K562 (cell line): ENCODE measurements at regions not wholly inside any gene's neighbourhood (a gene's known extent, or its start where the extent isn't known, plus 50 kb on each side); places are given as distances from the start of the nearest gene placed in this dataset.

ENCODE experiments used
- ATAC-seq: fragments of 200-7000 bp; cut with Tn5 transposase; 3 replicates; pipeline ENCODE4 v1.9.1; 2020; ENCODE audit warnings: moderate library complexity
- BruUV-seq: library from RNA; stranded (reverse); fragments of 400-500 nt; replicated peaks from 2 replicates; lab custom pipeline; 2021; lab: Mats Ljungman, UMichigan
- CTCF ChIA-PET: fragments of 300-600 bp; formaldehyde crosslinking; extraction: SDS; loops from one replicate; lab custom pipeline; 2021; ENCODE audit warnings: low intra/inter-chr PET ratio; lab: Yijun Ruan, JAX
- POLR2A ChIA-PET: fragments of 300-600, 350-650 bp; sonication (Branson Sonifier 250); formaldehyde crosslinking; extraction: SDS; loops from one replicate; lab custom pipeline; 2021; ENCODE audit warnings: antibody characterized with exemption, inconsistent platforms; lab: Yijun Ruan, JAX
- DNase-seq, 4 experiments: peaks; one replicate each; pipeline versions ENCODE4 v3.0.0 to v3.0.0-alpha.2; 2011 to 2018; ENCODE audit warnings: low spot score in 3 of 4, mixed read lengths in 3 of 4; ENCODE audit errors: extremely low read depth in 1 of 4
- FAIRE-seq: peaks from 2 replicates; lab custom pipeline; 2011; peaks lifted over from hg19 to GRCh38; lab: Jason Lieb, UNC
- H2AFZ ChIP-seq: 2 replicates; pipeline ENCODE4 v1.6.0; 2011; ENCODE audit warnings: low read depth, low read length, control low read depth, inconsistent platforms
- H3K27ac ChIP-seq: fragments of 200-600 bp; 3 replicates; pipeline ENCODE4 v1.8.0; 2011; ENCODE audit warnings: low read depth, mild to moderate bottlenecking, control low read depth, inconsistent platforms, low read length, moderate library complexity, mixed read lengths; ENCODE audit errors: extremely low read depth
- H3K27me3 ChIP-seq, 2 experiments: fragments of 300-600 bp in 1 of 2; 2 replicates in 1 of 2; 3 replicates in 1 of 2; pipeline versions ENCODE4 v1.6.0 to v1.8.0; 2011; ENCODE audit warnings: inconsistent platforms in 2 of 2, low read length in 2 of 2, mild to moderate bottlenecking in 1 of 2, mixed read lengths in 1 of 2, moderate library complexity in 1 of 2; ENCODE audit not compliant: control insufficient read depth in 2 of 2, insufficient read depth in 2 of 2
- H3K36me3 ChIP-seq: fragments of 300-600 bp; 3 replicates; pipeline ENCODE4 v1.8.0; 2011; ENCODE audit warnings: mild to moderate bottlenecking, low read length, inconsistent platforms; ENCODE audit not compliant: control insufficient read depth, insufficient read depth
- H3K4me1 ChIP-seq, 2 experiments: fragments of 200-600 bp in 1 of 2; replicated peaks in 1 of 2; 2 replicates in 1 of 2; 3 replicates in 1 of 2; pipeline versions ENCODE4 v1.5.1 to v1.8.0; 2011; ENCODE audit warnings: inconsistent platforms in 2 of 2, low read length in 2 of 2, mild to moderate bottlenecking in 1 of 2, mixed read lengths in 1 of 2, moderate library complexity in 1 of 2; ENCODE audit not compliant: control insufficient read depth in 2 of 2, insufficient read depth in 2 of 2
- H3K4me2 ChIP-seq: 2 replicates; pipeline ENCODE4 v1.6.1; 2011; ENCODE audit warnings: low read length, control low read depth, inconsistent platforms, mixed read lengths; ENCODE audit not compliant: insufficient read depth
- H3K4me3 ChIP-seq: fragments of 200-600 bp; sonication (generic), shearing (Covaris generic); 2 replicates; pipeline ENCODE4 v1.5.1; 2016; ENCODE audit warnings: control low read depth, inconsistent platforms
- H3K79me2 ChIP-seq: fragments of 200-600 bp; 3 replicates; pipeline ENCODE4 v1.8.0; 2011; ENCODE audit warnings: low read length, inconsistent platforms; ENCODE audit not compliant: control insufficient read depth, insufficient read depth
- H3K9ac ChIP-seq, 2 experiments: 2 replicates each; pipeline versions ENCODE4 v1.6.0 to v1.6.1; 2011; ENCODE audit warnings: low read depth in 2 of 2, low read length in 2 of 2, control low read depth in 1 of 2, inconsistent platforms in 1 of 2, mild to moderate bottlenecking in 1 of 2, mixed read lengths in 1 of 2; ENCODE audit not compliant: insufficient read depth in 1 of 2
- H3K9me1 ChIP-seq: one replicate; pipeline ENCODE4 v1.6.0; 2011; ENCODE audit warnings: inconsistent platforms, mild to moderate bottlenecking, low read length, moderate library complexity; ENCODE audit not compliant: control insufficient read depth, insufficient read depth
- H3K9me3 ChIP-seq: replicated peaks from 2 replicates; pipeline ENCODE4 v1.5.1; 2011; ENCODE audit warnings: low read depth, low read length, inconsistent platforms; ENCODE audit not compliant: control insufficient read depth, insufficient read depth
- H4K20me1 ChIP-seq: replicated peaks from 2 replicates; pipeline ENCODE4 v1.6.1; 2011; ENCODE audit warnings: low read length, inconsistent platforms, mixed read lengths; ENCODE audit not compliant: control insufficient read depth, insufficient read depth
- ATF7 ChIP-seq: fragments of 450-650 bp; IDR thresholded peaks from 2 replicates; pipeline ENCODE4 v1.7.1; 2014; ENCODE audit warnings: mild to moderate bottlenecking, moderate library complexity
- NCOA1 ChIP-seq: fragments of 450-650 bp; IDR thresholded peaks from 2 replicates; pipeline ENCODE4 v1.6.1; 2016; ENCODE audit warnings: low read depth
- NCOA2 ChIP-seq, 2 experiments: fragments of 450-650 bp; IDR thresholded peaks; 2 replicates each; pipeline ENCODE4 v1.6.1; 2018; ENCODE audit warnings: mild to moderate bottlenecking in 2 of 2, moderate library complexity in 1 of 2; ENCODE audit not compliant: partially characterized antibody in 2 of 2
- NRF1 ChIP-seq, 2 experiments: fragments of 450-650 bp; IDR thresholded peaks in 1 of 2; conservative IDR thresholded peaks in 1 of 2; 2 replicates each; pipeline ENCODE4 v1.6.1; 2014; ENCODE audit warnings: mild to moderate bottlenecking in 2 of 2
- RB1 ChIP-seq: fragments of 450-650 bp; IDR thresholded peaks from 2 replicates; pipeline ENCODE4 v1.6.1; 2017; ENCODE audit warnings: low read depth, mild to moderate bottlenecking
- SMAD1 ChIP-seq: fragments of 150-350 bp; IDR thresholded peaks from 2 replicates; pipeline ENCODE4 v1.6.1; 2014; ENCODE audit warnings: low read length, low read depth; ENCODE audit not compliant: partially characterized antibody
- SRSF1 ChIP-seq: fragments of 200-400 bp; formaldehyde crosslinking; IDR thresholded peaks from 2 replicates; pipeline ENCODE4 v1.6.1; 2017; ENCODE audit warnings: mild to moderate bottlenecking, low read depth, low read length, moderate library complexity
- ZNF121 ChIP-seq: sonication (generic); formaldehyde crosslinking; conservative IDR thresholded peaks from 2 replicates; pipeline ENCODE4 v1.8.0; 2022; ENCODE audit warnings: missing genetic modification reagents
- ZNF3 ChIP-seq: fragments of 250-450 bp; sonication (Bioruptor Pico); IDR thresholded peaks from 2 replicates; pipeline ENCODE4 v1.5.0; 2021; ENCODE audit warnings: mild to moderate bottlenecking, moderate library complexity
- ZNF444 ChIP-seq: fragments of 250-450 bp; sonication (Bioruptor Pico); IDR thresholded peaks from 2 replicates; pipeline ENCODE4 v1.4.0; 2020; ENCODE audit warnings: mild to moderate bottlenecking, moderate library complexity
- WGBS: fragments of 100-300 bp; shearing (Covaris generic); methylation state at CpG from one replicate; pipeline ENCODE4 v1.1.6; 2016; ENCODE audit warnings: low coverage, mixed read lengths; ENCODE audit not compliant: insufficient coverage; ENCODE audit errors: missing lambda C conversion rate; 5-methylcytosine and 5-hydroxymethylcytosine counted together
- in situ Hi-C: fragments of 300-500 bp; cut with MboI; formaldehyde crosslinking; loops from 4 replicates; pipeline ENCODE4 v1.15.0; 2018; ENCODE audit warnings: inconsistent platforms, mixed read lengths
- intact Hi-C: fragments of 100-400 bp; cut with micrococcal nuclease; formaldehyde crosslinking; loops from 2 replicates; pipeline ENCODE4 v1.14.2; 2022
- TF ChIP-seq, protein P1 (sequence below): fragments of 250-450 bp; sonication (Bioruptor Pico); IDR thresholded peaks from 2 replicates; pipeline ENCODE4 v1.9.0; 2021; ENCODE audit warnings: mild to moderate bottlenecking
- TF ChIP-seq, protein P2 (sequence below), 2 experiments: fragments of 450-650 bp; IDR thresholded peaks; 2 replicates each; pipeline ENCODE4 v1.6.1; 2018; ENCODE audit warnings: mild to moderate bottlenecking in 2 of 2, low read depth in 1 of 2; ENCODE audit not compliant: partially characterized antibody in 2 of 2

DNA sequence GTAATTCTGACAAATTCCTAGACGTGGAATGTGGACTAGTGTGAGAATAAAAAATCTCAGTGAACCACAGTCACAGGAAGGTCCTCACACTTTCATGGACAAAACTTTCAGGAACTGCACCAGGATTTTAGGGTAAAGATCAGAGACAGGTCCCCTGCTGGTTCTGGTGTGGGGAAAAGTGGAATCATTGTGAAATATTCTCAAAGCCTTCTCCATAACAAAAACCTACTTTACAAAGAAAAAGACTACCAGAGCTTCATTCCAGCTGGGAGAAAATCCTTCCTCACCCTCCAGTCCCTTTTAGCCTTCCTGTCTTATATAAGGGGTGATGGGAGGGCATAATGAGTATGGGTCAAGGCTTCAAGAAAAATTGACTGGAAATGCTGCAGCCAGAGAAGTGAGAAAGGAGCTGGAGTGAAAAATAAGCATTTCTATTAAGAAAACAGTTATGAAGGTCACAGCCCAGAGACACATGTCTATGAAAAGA, 325.8 kb downstream of the ARAP2 start:
- ATAC-seq (no peak), FAIRE-seq (no peak), DNase-seq (no peak)
- 0% methylated on average over 1 of the region's 1 CpG for WGBS
- POLR2A ChIA-PET: no interaction called here
- Histone ChIP-seq H3K36me3 (no peaks in the 10 kb centered on the region), H3K4me2 (no peak overlapping the region), H3K27me3 (no peaks in the 10 kb centered on the region), H3K27ac (no peak overlapping the region), H3K79me2 (no peaks in the 10 kb centered on the region), H3K9me3 (no peaks in the 10 kb centered on the region; the same call in 1 of the 2 replicates), H3K4me3 (no peak overlapping the region), H3K9ac (no peak overlapping the region), H2AFZ (no peak overlapping the region), H4K20me1 (no peaks in the 10 kb centered on the region), H3K4me1 (no peaks in the 10 kb centered on the region), H3K9me1 (no peaks in the 10 kb centered on the region)
- CTCF ChIA-PET: no interaction called here
- intact Hi-C loops: no loop called here
- TF ChIP-seq NCOA1: no peak
- in situ Hi-C loops: no loop called here
- no TSS peak for BruUV-seq

DNA sequence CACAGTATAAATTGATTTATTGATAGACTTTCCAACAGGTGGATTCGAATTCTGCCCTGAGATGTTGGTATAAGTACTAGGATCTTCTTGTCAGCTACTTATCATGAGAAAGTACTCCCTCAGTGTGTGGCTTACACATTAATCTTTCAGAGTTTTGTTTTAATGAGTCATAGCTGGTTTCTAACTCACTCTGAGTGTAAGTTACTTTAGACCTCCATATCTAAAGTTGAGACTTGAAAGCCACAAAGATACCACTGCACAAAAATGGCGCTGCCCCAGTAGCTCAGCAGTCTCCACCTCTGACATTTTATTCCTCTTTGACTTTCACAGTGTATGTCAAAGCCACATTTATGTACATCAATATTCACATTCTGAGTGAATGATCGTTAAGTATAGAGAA, 318.5 kb downstream of the ARAP2 start:
- 0% methylated on average over 3 of the region's 3 CpGs for WGBS
- ATAC-seq: no peak
- no peak overlapping the region for H3K4me2 ChIP-seq
- no peak for TF ChIP-seq ZNF3 (CRISPR knock-in tag)
- TF ChIP-seq, protein P1, sequence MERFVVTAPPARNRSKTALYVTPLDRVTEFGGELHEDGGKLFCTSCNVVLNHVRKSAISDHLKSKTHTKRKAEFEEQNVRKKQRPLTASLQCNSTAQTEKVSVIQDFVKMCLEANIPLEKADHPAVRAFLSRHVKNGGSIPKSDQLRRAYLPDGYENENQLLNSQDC (CRISPR knock-in tag): no peak
- no peak for TF ChIP-seq ZNF121
- no peak for TF ChIP-seq ATF7
- no peak for TF ChIP-seq SRSF1
- TF ChIP-seq ZNF444: no peak
- TF ChIP-seq, protein P2, sequence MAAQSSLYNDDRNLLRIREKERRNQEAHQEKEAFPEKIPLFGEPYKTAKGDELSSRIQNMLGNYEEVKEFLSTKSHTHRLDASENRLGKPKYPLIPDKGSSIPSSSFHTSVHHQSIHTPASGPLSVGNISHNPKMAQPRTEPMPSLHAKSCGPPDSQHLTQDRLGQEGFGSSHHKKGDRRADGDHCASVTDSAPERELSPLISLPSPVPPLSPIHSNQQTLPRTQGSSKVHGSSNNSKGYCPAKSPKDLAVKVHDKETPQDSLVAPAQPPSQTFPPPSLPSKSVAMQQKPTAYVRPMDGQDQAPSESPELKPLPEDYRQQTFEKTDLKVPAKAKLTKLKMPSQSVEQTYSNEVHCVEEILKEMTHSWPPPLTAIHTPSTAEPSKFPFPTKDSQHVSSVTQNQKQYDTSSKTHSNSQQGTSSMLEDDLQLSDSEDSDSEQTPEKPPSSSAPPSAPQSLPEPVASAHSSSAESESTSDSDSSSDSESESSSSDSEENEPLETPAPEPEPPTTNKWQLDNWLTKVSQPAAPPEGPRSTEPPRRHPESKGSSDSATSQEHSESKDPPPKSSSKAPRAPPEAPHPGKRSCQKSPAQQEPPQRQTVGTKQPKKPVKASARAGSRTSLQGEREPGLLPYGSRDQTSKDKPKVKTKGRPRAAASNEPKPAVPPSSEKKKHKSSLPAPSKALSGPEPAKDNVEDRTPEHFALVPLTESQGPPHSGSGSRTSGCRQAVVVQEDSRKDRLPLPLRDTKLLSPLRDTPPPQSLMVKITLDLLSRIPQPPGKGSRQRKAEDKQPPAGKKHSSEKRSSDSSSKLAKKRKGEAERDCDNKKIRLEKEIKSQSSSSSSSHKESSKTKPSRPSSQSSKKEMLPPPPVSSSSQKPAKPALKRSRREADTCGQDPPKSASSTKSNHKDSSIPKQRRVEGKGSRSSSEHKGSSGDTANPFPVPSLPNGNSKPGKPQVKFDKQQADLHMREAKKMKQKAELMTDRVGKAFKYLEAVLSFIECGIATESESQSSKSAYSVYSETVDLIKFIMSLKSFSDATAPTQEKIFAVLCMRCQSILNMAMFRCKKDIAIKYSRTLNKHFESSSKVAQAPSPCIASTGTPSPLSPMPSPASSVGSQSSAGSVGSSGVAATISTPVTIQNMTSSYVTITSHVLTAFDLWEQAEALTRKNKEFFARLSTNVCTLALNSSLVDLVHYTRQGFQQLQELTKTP (IDR thresholded peaks at IDR 0.05; ENCODE audit: low read depth in 1 of 2, partially characterized antibody in 2 of 2): no peak
- no peak for TF ChIP-seq RB1
- no peak for TF ChIP-seq SMAD1
- no peak for TF ChIP-seq NCOA2 (IDR thresholded peaks at IDR 0.05; ENCODE audit: partially characterized antibody in 2 of 2)
- no peak for TF ChIP-seq NRF1 (conservative IDR thresholded peaks at IDR 0.05 in 1 of 2, IDR thresholded peaks at IDR 0.05 in 1 of 2)

More for the DNA sequence above, 318.5 kb downstream of the ARAP2 start:
- H3K4me1 ChIP-seq: no peaks in the 10 kb centered on the region
- no peaks in the 10 kb centered on the region for H3K27me3 ChIP-seq
- no peak overlapping the region for H3K4me3 ChIP-seq
- FAIRE-seq (no peak), DNase-seq (no peak)
- H2AFZ ChIP-seq: no peak overlapping the region
- no peaks in the 10 kb centered on the region for H3K36me3 ChIP-seq
- no peaks in the 10 kb centered on the region; the same call in 1 of the 2 replicates for H3K9me3 ChIP-seq
- H3K9me1 ChIP-seq: no peaks in the 10 kb centered on the region
- intact Hi-C loops: no loop called here
- ChIA-PET POLR2A (no interaction called here), CTCF (no interaction called here)
- no TSS peak for BruUV-seq
- H3K79me2 ChIP-seq: no peaks in the 10 kb centered on the region
- no peak overlapping the region for H3K9ac ChIP-seq
- in situ Hi-C loops: no loop called here
- H4K20me1 ChIP-seq: no peaks in the 10 kb centered on the region
- H3K27ac ChIP-seq: no peak overlapping the region
